Lung (tissue), 11 donors: ENCODE measurements at regions not wholly inside any gene's neighbourhood (a gene's known extent, or its start where the extent isn't known, plus 50 kb on each side); places are given as distances from the start of the nearest gene placed in this dataset.
"Not testable (repeated sequence)": the region's sequence is repeated elsewhere in the genome, so short reads cannot be mapped to it uniquely, and the experiment has no call there.

Source experiments
- ATAC-seq: fragments of 200-7000 bp; cut with Tn5 transposase; one replicate; pipeline ENCODE4 v1.9.1; 2020; ENCODE audit warnings: moderate number of reproducible peaks; ENCODE audit not compliant: insufficient read depth, low FRiP score
- DNase-seq, 3 donors: peaks; one replicate each; pipeline ENCODE4 v3.0.0-alpha.2; 2013 to 2017
- H3K27ac ChIP-seq, 2 donors: one replicate each; pipeline ENCODE4 v1.5.1; 2013; ENCODE audit warnings: mild to moderate bottlenecking in 2 of 2, moderate library complexity in 2 of 2, control low read depth in 1 of 2, inconsistent platforms in 1 of 2, low read depth in 1 of 2, low read length in 1 of 2
- H3K27me3 ChIP-seq, 3 donors: one replicate each; pipeline ENCODE4 v1.5.1; 2013; ENCODE audit warnings: low read length in 2 of 3; ENCODE audit not compliant: control insufficient read depth in 3 of 3, insufficient read depth in 3 of 3
- H3K36me3 ChIP-seq, 4 donors: one replicate each; pipeline ENCODE4 v1.5.1; 2013; ENCODE audit warnings: low read length in 4 of 4, mild to moderate bottlenecking in 1 of 4, moderate library complexity in 1 of 4; ENCODE audit not compliant: control insufficient read depth in 4 of 4, insufficient read depth in 4 of 4
- H3K4me1 ChIP-seq, 5 donors: one replicate each; pipeline ENCODE4 v1.5.1; 2013; ENCODE audit warnings: low read length in 5 of 5, mild to moderate bottlenecking in 2 of 5, moderate library complexity in 1 of 5; ENCODE audit not compliant: control insufficient read depth in 5 of 5, insufficient read depth in 5 of 5
- H3K4me3 ChIP-seq: one replicate; pipeline ENCODE4 v1.5.1; 2013; ENCODE audit warnings: mild to moderate bottlenecking, control low read depth, moderate library complexity
- H3K9ac ChIP-seq, 2 donors: one replicate each; pipeline ENCODE4 v1.5.1; 2013; ENCODE audit warnings: low read length in 2 of 2, control low read depth in 1 of 2; ENCODE audit not compliant: insufficient read depth in 1 of 2
- H3K9me3 ChIP-seq, 4 donors: one replicate each; pipeline ENCODE4 v1.5.1; 2013; ENCODE audit warnings: low read length in 3 of 4, mild to moderate bottlenecking in 1 of 4, moderate library complexity in 1 of 4; ENCODE audit not compliant: control insufficient read depth in 4 of 4, insufficient read depth in 3 of 4
- CTCF ChIP-seq: IDR thresholded peaks from 2 replicates; pipeline ENCODE4 v1.5.1; 2012; ENCODE audit warnings: mild to moderate bottlenecking; ENCODE audit errors: control extremely low read depth, extremely low read depth
- WGBS, 2 donors: extraction: QIAGEN DNeasy Blood & Tissue Kit; methylation state at CpG; one replicate each; pipeline ENCODE4 v1.1.7; 2013; 5-methylcytosine and 5-hydroxymethylcytosine counted together
- donor health status: control.
- donor health status: control.
- donor health status: Bipolar disorder and iron deficiency.
- donor health status: healthy.
- donor health status: DM: yes; HTN: yes; CAD: no.

- ATAC-seq (no peak), DNase-seq (peak in 2 of 3 donors; percentile 80 to 81)
- no peak overlapping the region for H3K4me3 ChIP-seq
- no peaks in the 10 kb centered on the region for H3K9me3 ChIP-seq
- no peak for TF ChIP-seq CTCF
- H3K36me3 ChIP-seq = no peaks in the 10 kb centered on the region
- WGBS, 2 donors = 83 to 84% methylated on average over 1 of the region's 1 CpG
- H3K27me3 ChIP-seq = no peaks in the 10 kb centered on the region
- H3K27ac ChIP-seq = no peak overlapping the region
- H3K4me1 ChIP-seq = peaks cover 0 to 4% (median 0%) of the 10 kb centered on the region in 5 donors
- no peak overlapping the region for H3K9ac ChIP-seq
Observed at GRCh38 chr7:13757841-13758240, 231.6 kb downstream of the ETV1 start.

GRCh38 chr7:13765853-13766252, 223.6 kb downstream of the ETV1 start:
- 95 to 96% methylated on average over 15 to 16 of the region's 16 CpGs for WGBS, 2 donors
- DNase-seq, ATAC-seq, H3K27me3 ChIP-seq, H3K9me3 ChIP-seq, H3K4me3 ChIP-seq, H3K36me3 ChIP-seq, H3K9ac ChIP-seq, H3K27ac ChIP-seq, H3K4me1 ChIP-seq: not testable (repeated sequence)

GRCh38 chr7:13770305-13770704, 219.2 kb downstream of the ETV1 start:
- no peak for ATAC-seq
- no peaks in the 10 kb centered on the region for H3K4me1 ChIP-seq
- H3K36me3 ChIP-seq = no peaks in the 10 kb centered on the region
- no peak overlapping the region for H3K4me3 ChIP-seq
- no peak for TF ChIP-seq CTCF
- WGBS, 2 donors = 37 to 67% methylated on average over 1 of the region's 1 CpG
- no peak overlapping the region for H3K9ac ChIP-seq
- no peak for DNase-seq
- no peaks in the 10 kb centered on the region for H3K27me3 ChIP-seq
- H3K27ac ChIP-seq = no peak overlapping the region
- H3K9me3 ChIP-seq = no peaks in the 10 kb centered on the region

- Histone ChIP-seq H3K4me1 (peaks cover 0 to 2% (median 0%) of the 10 kb centered on the region in 5 donors), H3K4me3 (no peak overlapping the region), H3K36me3 (no peaks in the 10 kb centered on the region), H3K9me3 (no peaks in the 10 kb centered on the region), H3K27ac (no peak overlapping the region), H3K9ac (no peak overlapping the region), H3K27me3 (no peaks in the 10 kb centered on the region)
- TF ChIP-seq CTCF = no peak
- ATAC-seq = no peak
- WGBS, 2 donors = 94 to 95% methylated on average over 2 of the region's 2 CpGs
- DNase-seq = no peak
Observed at GRCh38 chr7:13774976-13775375, 214.5 kb downstream of the ETV1 start.
